ENCODE measurements at regions not wholly inside any gene's neighbourhood (a gene's known extent, or its start where the extent isn't known, plus 50 kb on each side); places are given as distances from the start of the nearest gene placed in this dataset.

DNA sequence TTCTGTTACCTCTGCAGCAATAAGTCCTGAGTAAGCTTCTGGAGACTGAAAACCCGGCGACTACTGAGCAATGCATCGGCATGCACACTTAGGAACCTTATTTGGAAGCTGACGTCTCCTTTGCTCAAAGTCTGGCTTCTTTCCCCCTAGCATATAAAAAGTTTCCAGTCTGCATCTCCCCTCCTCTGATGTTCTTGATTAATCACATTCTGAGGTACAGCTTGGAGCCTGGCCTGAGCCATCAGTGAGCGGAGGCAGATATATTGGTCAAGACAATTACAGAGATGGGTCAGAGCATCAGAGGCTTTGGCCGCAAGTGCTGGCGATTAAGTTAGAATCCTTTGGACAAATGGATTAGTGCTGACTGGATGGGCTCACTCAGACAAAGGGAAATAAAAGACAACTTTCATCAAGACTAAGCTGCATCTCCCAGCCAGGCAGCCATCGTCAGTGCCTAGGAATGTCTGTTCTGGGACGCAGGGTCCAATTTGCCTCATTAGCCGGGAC is 140.7 kb downstream of the MTX3 start:
- no peak for TF ChIP-seq POLR2A (IDR thresholded peaks at IDR 0.05)
- TF ChIP-seq, protein P1, sequence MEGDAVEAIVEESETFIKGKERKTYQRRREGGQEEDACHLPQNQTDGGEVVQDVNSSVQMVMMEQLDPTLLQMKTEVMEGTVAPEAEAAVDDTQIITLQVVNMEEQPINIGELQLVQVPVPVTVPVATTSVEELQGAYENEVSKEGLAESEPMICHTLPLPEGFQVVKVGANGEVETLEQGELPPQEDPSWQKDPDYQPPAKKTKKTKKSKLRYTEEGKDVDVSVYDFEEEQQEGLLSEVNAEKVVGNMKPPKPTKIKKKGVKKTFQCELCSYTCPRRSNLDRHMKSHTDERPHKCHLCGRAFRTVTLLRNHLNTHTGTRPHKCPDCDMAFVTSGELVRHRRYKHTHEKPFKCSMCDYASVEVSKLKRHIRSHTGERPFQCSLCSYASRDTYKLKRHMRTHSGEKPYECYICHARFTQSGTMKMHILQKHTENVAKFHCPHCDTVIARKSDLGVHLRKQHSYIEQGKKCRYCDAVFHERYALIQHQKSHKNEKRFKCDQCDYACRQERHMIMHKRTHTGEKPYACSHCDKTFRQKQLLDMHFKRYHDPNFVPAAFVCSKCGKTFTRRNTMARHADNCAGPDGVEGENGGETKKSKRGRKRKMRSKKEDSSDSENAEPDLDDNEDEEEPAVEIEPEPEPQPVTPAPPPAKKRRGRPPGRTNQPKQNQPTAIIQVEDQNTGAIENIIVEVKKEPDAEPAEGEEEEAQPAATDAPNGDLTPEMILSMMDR (IDR thresholded peaks at IDR 0.05): no peak

Measured in breast epithelium (tissue), 3 donors.